ENCODE measurements at regions not wholly inside any gene's neighbourhood (a gene's known extent, or its start where the extent isn't known, plus 50 kb on each side); places are given as distances from the start of the nearest gene placed in this dataset.
"Not testable (repeated sequence)": the region's sequence is repeated elsewhere in the genome, so short reads cannot be mapped to it uniquely, and the experiment has no call there.

DNA sequence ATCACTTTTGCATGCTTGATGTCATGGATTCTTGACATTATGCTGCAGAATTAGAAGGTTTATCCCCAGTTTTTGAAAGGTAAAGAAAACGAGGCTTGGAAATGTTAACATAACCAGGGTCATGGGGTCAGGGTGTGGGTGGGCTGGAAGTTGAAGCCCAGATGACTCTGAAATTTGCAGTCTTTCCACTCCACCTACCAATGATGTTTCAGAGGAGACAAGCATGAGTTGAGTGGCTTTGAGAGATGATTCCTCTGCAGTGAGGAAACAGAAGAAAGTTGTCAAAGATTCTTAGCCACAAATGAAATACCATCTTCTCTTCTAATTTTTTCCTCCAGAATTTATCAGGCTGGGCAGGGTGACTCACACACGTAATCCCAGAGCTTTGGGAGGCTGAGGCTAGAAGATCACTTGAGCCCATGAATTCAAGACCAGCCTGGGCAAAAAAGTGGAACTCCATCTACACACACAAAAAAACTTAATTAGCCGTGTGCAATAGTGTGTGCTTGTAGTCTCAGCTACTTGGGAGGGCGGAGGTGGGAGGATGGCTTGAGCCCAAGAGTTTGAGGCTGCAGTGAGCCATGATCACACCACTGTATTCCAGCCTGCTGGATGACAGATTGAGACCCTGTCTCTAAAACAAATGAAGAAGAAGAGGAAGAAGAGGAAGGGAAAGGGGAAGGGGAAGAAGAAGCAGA lies 239.1 kb upstream of the AUTS2 start:
- H3K4me3 Mint-ChIP-seq = no peak overlapping the region
- DNase-seq (ENCODE audit: low spot score in 2 of 2) (no peak), ATAC-seq (ENCODE audit: low read depth) (no peak)
- no peaks in the 10 kb centered on the region for H3K27me3 Mint-ChIP-seq
- no peak overlapping the region for H3K27ac Mint-ChIP-seq
- H3K4me1 Mint-ChIP-seq = peaks cover 2% of the 10 kb centered on the region
- no peaks in the 10 kb centered on the region for H3K36me3 Mint-ChIP-seq
- H3K9me3 Mint-ChIP-seq = no peaks in the 10 kb centered on the region

GRCh38 chr7:69360913-69361312 lies 237.4 kb upstream of the AUTS2 start:
- H3K27me3 Mint-ChIP-seq = no peaks in the 10 kb centered on the region
- H3K36me3 Mint-ChIP-seq = no peaks in the 10 kb centered on the region
- no peak for DNase-seq (ENCODE audit: low spot score in 2 of 2)
- peaks cover 2% of the 10 kb centered on the region for H3K4me1 Mint-ChIP-seq
- no peak overlapping the region for H3K27ac Mint-ChIP-seq
- no peak overlapping the region for H3K4me3 Mint-ChIP-seq
- H3K9me3 Mint-ChIP-seq = no peaks in the 10 kb centered on the region
- ATAC-seq (ENCODE audit: low read depth) = no peak

DNA sequence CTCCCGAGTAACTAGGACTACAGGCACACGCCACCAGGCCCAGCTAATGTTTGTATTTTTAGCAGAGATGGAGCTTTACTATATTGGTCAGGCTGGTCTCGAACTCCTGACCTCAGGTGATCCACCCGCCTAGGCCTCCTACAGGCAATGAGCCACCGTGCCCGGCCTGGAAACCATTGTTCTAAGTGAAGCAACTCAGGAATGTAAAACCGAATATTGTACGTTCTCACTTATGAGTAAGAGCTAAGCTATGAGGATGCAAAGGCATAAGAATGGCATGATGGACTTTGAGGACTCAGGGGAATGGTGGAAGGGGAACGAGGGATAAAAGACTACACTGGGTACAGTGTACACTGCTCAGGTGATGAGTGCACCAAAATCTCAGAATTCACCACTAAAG lies 235.1 kb upstream of the AUTS2 start:
- no peak for ATAC-seq (ENCODE audit: low read depth)
- Mint-ChIP-seq H3K4me1 (peaks cover 2% of the 10 kb centered on the region), H3K27me3 (no peaks in the 10 kb centered on the region), H3K36me3 (no peaks in the 10 kb centered on the region), H3K4me3 (no peak overlapping the region), H3K9me3 (no peaks in the 10 kb centered on the region), H3K27ac (no peak overlapping the region)
- no peak for DNase-seq (ENCODE audit: low spot score in 2 of 2)

- Mint-ChIP-seq H3K27ac (no peak overlapping the region), H3K4me1 (no peaks in the 10 kb centered on the region), H3K4me3 (no peak overlapping the region), H3K9me3 (peaks cover 1% of the 10 kb centered on the region), H3K27me3 (no peaks in the 10 kb centered on the region), H3K36me3 (peaks cover 2% of the 10 kb centered on the region)
- ATAC-seq (ENCODE audit: low read depth) (peak; percentile 48), DNase-seq (ENCODE audit: low spot score in 2 of 2) (no peak)
These were observed 233.2 kb upstream of the AUTS2 start for GRCh38 chr7:69364813-69365643.

GRCh38 chr7:69365651-69366192 lies 232.6 kb upstream of the AUTS2 start:
- Mint-ChIP-seq H3K27ac (no peak overlapping the region), H3K4me3 (no peak overlapping the region), H3K9me3 (peaks cover 1% of the 10 kb centered on the region), H3K27me3 (no peaks in the 10 kb centered on the region), H3K4me1 (no peaks in the 10 kb centered on the region), H3K36me3 (peaks cover 2% of the 10 kb centered on the region)
- ATAC-seq (ENCODE audit: low read depth) (no peak), DNase-seq (ENCODE audit: low spot score in 2 of 2) (no peak)

DNA sequence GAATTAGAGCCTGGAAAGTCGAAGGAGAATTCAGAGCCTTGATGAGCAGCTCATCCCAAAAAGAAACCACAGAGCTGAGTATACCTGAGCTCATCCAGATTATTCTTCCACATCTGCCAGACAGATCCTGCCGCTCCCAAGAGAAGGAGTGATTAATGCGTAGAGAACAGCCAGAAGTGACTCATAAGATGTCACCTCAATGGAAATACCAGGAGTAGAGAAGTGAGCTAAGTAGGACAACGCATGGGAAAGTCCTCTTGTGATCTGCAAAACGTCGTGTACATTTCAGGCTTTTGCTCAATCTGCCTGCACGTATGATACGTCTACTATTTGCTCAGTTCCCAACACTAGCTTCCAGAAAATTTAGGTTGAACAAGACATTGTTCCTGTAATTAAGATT lies 230.5 kb upstream of the AUTS2 start:
- H3K27me3 Mint-ChIP-seq = no peaks in the 10 kb centered on the region
- ATAC-seq (ENCODE audit: low read depth) (no peak), DNase-seq (ENCODE audit: low spot score in 2 of 2) (no peak)
- no peaks in the 10 kb centered on the region for H3K4me1 Mint-ChIP-seq
- peaks cover 2% of the 10 kb centered on the region for H3K36me3 Mint-ChIP-seq
- H3K9me3 Mint-ChIP-seq = peaks cover 1% of the 10 kb centered on the region
- no peak overlapping the region for H3K27ac Mint-ChIP-seq
- H3K4me3 Mint-ChIP-seq = no peak overlapping the region

GRCh38 chr7:69373171-69374043 lies 224.9 kb upstream of the AUTS2 start:
- Mint-ChIP-seq H3K27me3 (no peaks in the 10 kb centered on the region), H3K4me1 (peaks cover 6% of the 10 kb centered on the region), H3K27ac (no peak overlapping the region), H3K9me3 (peaks cover 5% of the 10 kb centered on the region), H3K4me3 (no peak overlapping the region), H3K36me3 (peaks cover 5% of the 10 kb centered on the region)
- ATAC-seq (ENCODE audit: low read depth) = peak; percentile 82
- DNase-seq (ENCODE audit: low spot score in 2 of 2) = no peak

DNA sequence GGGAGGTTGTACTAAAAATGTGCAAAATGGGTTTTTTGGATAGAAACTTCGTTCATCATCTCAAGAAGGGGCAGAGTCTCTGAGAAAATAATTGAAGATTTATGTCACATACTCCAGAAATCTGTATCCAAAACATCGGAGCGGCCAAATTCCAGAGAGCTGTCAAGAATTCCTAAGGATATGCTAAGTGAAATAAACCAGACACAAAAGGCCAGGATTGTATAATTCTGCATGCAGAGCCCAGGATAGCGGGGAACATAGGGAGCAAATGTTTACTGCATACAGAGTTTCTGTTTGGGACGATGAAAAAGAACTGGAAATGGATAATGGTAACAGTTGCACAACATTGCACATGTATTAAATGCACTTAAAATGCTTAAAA lies 224.2 kb upstream of the AUTS2 start:
- peaks cover 3% of the 10 kb centered on the region for H3K36me3 Mint-ChIP-seq
- no peak overlapping the region for H3K27ac Mint-ChIP-seq
- H3K9me3 Mint-ChIP-seq = peaks cover 4% of the 10 kb centered on the region
- H3K4me3 Mint-ChIP-seq = no peak overlapping the region
- peaks cover 2% of the 10 kb centered on the region for H3K27me3 Mint-ChIP-seq
- no peak for ATAC-seq (ENCODE audit: low read depth)
- H3K4me1 Mint-ChIP-seq = peaks cover 6% of the 10 kb centered on the region
- DNase-seq (ENCODE audit: low spot score in 2 of 2) = no peak

GRCh38 chr7:69377191-69377590 lies 221.1 kb upstream of the AUTS2 start:
- peaks cover 4% of the 10 kb centered on the region for H3K36me3 Mint-ChIP-seq
- H3K27me3 Mint-ChIP-seq = peaks cover 4% of the 10 kb centered on the region
- no peak for DNase-seq (ENCODE audit: low spot score in 2 of 2)
- ATAC-seq (ENCODE audit: low read depth) = no peak
- peaks cover 6% of the 10 kb centered on the region for H3K4me1 Mint-ChIP-seq
- H3K27ac Mint-ChIP-seq = no peak overlapping the region
- no peak overlapping the region for H3K4me3 Mint-ChIP-seq
- peaks cover 4% of the 10 kb centered on the region for H3K9me3 Mint-ChIP-seq

GRCh38 chr7:69388452-69389137 lies 209.7 kb upstream of the AUTS2 start:
- Mint-ChIP-seq H3K36me3 (no peaks in the 10 kb centered on the region), H3K4me1 (no peaks in the 10 kb centered on the region), H3K27ac (no peak overlapping the region), H3K27me3 (peaks cover 2% of the 10 kb centered on the region), H3K9me3 (peaks cover 4% of the 10 kb centered on the region), H3K4me3 (no peak overlapping the region)
- no peak for ATAC-seq (ENCODE audit: low read depth)
- DNase-seq (ENCODE audit: low spot score in 2 of 2) = no peak

DNA sequence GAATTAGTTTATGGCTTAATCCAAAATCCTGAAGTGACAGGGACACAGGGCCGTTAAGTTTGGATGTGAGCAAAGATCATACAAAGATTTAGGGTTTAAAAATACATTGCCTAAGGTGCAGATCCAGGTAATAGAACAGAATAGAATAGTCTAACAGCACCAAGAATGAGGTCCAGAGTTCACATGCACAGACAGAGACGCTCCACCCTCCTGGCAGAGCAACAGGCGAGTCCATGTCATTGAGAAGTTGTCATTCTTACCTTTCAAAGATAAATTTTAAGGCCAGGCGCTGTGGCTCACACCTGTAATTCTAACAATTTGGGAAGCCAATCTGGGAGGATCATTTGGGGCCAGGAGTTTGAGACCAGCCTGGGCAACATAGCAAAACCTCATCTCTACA lies 209.1 kb upstream of the AUTS2 start:
- Mint-ChIP-seq H3K4me1 (no peaks in the 10 kb centered on the region), H3K27me3 (no peaks in the 10 kb centered on the region), H3K36me3 (no peaks in the 10 kb centered on the region), H3K27ac (no peak overlapping the region), H3K4me3 (no peak overlapping the region), H3K9me3 (peaks cover 1% of the 10 kb centered on the region)
- no peak for ATAC-seq (ENCODE audit: low read depth)
- no peak for DNase-seq (ENCODE audit: low spot score in 2 of 2)

GRCh38 chr7:69393912-69394311 lies 204.4 kb upstream of the AUTS2 start:
- ATAC-seq (ENCODE audit: low read depth); H3K27ac Mint-ChIP-seq; H3K4me1 Mint-ChIP-seq; H3K36me3 Mint-ChIP-seq; H3K9me3 Mint-ChIP-seq; DNase-seq (ENCODE audit: low spot score in 2 of 2); H3K4me3 Mint-ChIP-seq; H3K27me3 Mint-ChIP-seq: not testable (repeated sequence)

DNA sequence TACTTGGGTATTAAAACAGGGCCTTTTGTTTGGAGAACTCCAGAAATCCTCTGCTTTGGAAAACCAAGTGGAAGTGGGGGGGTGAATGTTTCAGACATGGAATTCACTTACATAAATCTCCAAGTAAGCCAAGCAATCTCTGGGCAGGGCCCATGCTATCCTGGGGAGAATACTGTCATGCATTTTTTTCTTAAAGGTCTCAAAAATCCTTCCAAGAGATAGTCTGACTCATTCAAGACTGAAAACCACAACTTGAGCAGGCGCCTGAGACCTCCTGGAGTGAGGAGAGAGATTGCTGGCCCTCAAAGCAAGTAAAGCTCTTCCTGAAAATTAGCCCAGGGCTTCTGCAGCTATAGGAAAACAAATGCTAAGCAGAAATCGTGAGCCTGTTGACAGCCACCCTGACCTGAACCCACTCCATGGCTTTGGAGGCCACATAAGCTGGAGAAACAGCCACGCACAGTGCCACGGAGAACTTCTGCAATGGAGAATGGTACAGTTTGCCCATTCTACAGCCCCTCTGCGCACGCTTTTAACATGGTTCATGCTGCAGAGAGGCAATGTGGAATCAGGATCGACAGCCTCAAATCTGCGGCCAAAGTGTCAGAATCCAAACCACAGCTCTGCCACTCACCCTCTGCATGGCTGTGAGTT lies 203.1 kb upstream of the AUTS2 start:
- H3K9me3 Mint-ChIP-seq = peaks cover 1% of the 10 kb centered on the region
- H3K27me3 Mint-ChIP-seq = no peaks in the 10 kb centered on the region
- no peak overlapping the region for H3K27ac Mint-ChIP-seq
- ATAC-seq (ENCODE audit: low read depth) = no peak
- no peaks in the 10 kb centered on the region for H3K4me1 Mint-ChIP-seq
- no peaks in the 10 kb centered on the region for H3K36me3 Mint-ChIP-seq
- H3K4me3 Mint-ChIP-seq = no peak overlapping the region
- DNase-seq (ENCODE audit: low spot score in 2 of 2) = no peak

All from memory B cell (primary cell).